Endothelial cell of umbilical vein (primary cell): ENCODE measurements at regions not wholly inside any gene's neighbourhood (a gene's known extent, or its start where the extent isn't known, plus 50 kb on each side); places are given as distances from the start of the nearest gene placed in this dataset.

Experiments used
- BruUV-seq: library from RNA; stranded (reverse); fragments of 400-500 nt; replicated peaks from 2 replicates; lab custom pipeline; 2021; lab: Mats Ljungman, UMichigan
- CTCF ChIA-PET: fragments of 300-600, 350-600 bp; sonication (Branson Sonifier 250); formaldehyde crosslinking; loops from one replicate; lab custom pipeline; 2021; ENCODE audit warnings: antibody characterized with exemption, inconsistent platforms; lab: Charles Lee
- POLR2A ChIA-PET: fragments of 300-600, 350-600 bp; sonication (Branson Sonifier 250); formaldehyde crosslinking; loops from one replicate; lab custom pipeline; 2021; ENCODE audit warnings: antibody characterized with exemption, inconsistent platforms; lab: Charles Lee
- DNase-seq: peaks from one replicate; pipeline ENCODE4 v3.0.0-alpha.2; 2011; ENCODE audit warnings: low read depth, low spot score
- FAIRE-seq: peaks from 2 replicates; lab custom pipeline; 2011; peaks lifted over from hg19 to GRCh38; lab: Jason Lieb, UNC
- H2AFZ ChIP-seq: 2 replicates; pipeline ENCODE4 v1.6.0; 2012; ENCODE audit warnings: low read depth, low read length, control low read depth, inconsistent platforms
- H3K27ac ChIP-seq: 2 replicates; pipeline ENCODE4 v1.5.1; 2011; ENCODE audit warnings: low read depth, mild to moderate bottlenecking, control low read depth, low read length, moderate library complexity; ENCODE audit not compliant: insufficient read depth
- H3K27me3 ChIP-seq, 2 experiments: 2 replicates each; pipeline versions ENCODE4 v1.6.0 to v1.6.1; 2011; ENCODE audit warnings: low read length in 2 of 2, mixed read lengths in 1 of 2; ENCODE audit not compliant: control insufficient read depth in 2 of 2, insufficient read depth in 2 of 2
- H3K36me3 ChIP-seq, 2 experiments: 2 replicates in 1 of 2; 3 replicates in 1 of 2; pipeline ENCODE4 v1.5.1; 2011; ENCODE audit warnings: low read length in 2 of 2, mild to moderate bottlenecking in 1 of 2, moderate library complexity in 1 of 2; ENCODE audit not compliant: control insufficient read depth in 2 of 2, insufficient read depth in 2 of 2; ENCODE audit errors: extremely low read depth in 1 of 2
- H3K4me1 ChIP-seq: 3 replicates; pipeline ENCODE4 v1.5.1; 2011; ENCODE audit warnings: mild to moderate bottlenecking, low read length; ENCODE audit not compliant: control insufficient read depth, insufficient read depth; ENCODE audit errors: extremely low read depth
- H3K4me2 ChIP-seq: 2 replicates; pipeline ENCODE4 v1.6.1; 2011; ENCODE audit warnings: low read length, control low read depth, mixed read lengths; ENCODE audit not compliant: insufficient read depth
- H3K4me3 ChIP-seq, 3 experiments: fragments of 200-600 bp in 1 of 3; sonication (generic), shearing (Covaris generic) in 1 of 3; replicated peaks in 1 of 3; 2 replicates each; pipeline ENCODE4 v1.5.1; 2011 to 2016; ENCODE audit warnings: control low read depth in 3 of 3, low read length in 3 of 3, mild to moderate bottlenecking in 2 of 3, inconsistent platforms in 1 of 3, low read depth in 1 of 3, moderate library complexity in 1 of 3; ENCODE audit not compliant: insufficient read depth in 1 of 3
- H3K79me2 ChIP-seq: 2 replicates; pipeline ENCODE4 v1.6.0; 2012; ENCODE audit warnings: low read length, inconsistent platforms; ENCODE audit not compliant: control insufficient read depth, insufficient read depth
- H3K9ac ChIP-seq: replicated peaks from 2 replicates; pipeline ENCODE3; 2011; ENCODE audit warnings: low read length, control low read depth; ENCODE audit not compliant: insufficient read depth; ENCODE audit errors: extremely low read depth
- H3K9me1 ChIP-seq: replicated peaks from 3 replicates; pipeline ENCODE4 v1.6.0; 2011; ENCODE audit warnings: mild to moderate bottlenecking, low read length; ENCODE audit not compliant: control insufficient read depth, insufficient read depth; ENCODE audit errors: extremely low read depth
- H3K9me3 ChIP-seq: replicated peaks from 2 replicates; pipeline ENCODE4 v1.5.1; 2012; ENCODE audit warnings: low read length, inconsistent platforms; ENCODE audit not compliant: control insufficient read depth, insufficient read depth
- H4K20me1 ChIP-seq: replicated peaks from 2 replicates; pipeline ENCODE3; 2011; ENCODE audit warnings: mild to moderate bottlenecking, low read length; ENCODE audit not compliant: control insufficient read depth, insufficient read depth; ENCODE audit errors: extremely low read depth
- EZH2 ChIP-seq: IDR thresholded peaks from 2 replicates; pipeline ENCODE4 v1.6.1; 2012; ENCODE audit warnings: borderline replicate concordance, low read depth, mild to moderate bottlenecking, moderate library complexity, low read length, inconsistent platforms; ENCODE audit not compliant: severe bottlenecking
- FOS ChIP-seq: IDR thresholded peaks from 2 replicates; pipeline ENCODE4 v1.6.1; 2011; ENCODE audit warnings: mild to moderate bottlenecking, low read length, moderate library complexity, borderline replicate concordance; ENCODE audit not compliant: insufficient read depth
- JUN ChIP-seq: IDR thresholded peaks from 2 replicates; pipeline ENCODE4 v1.6.1; 2011; ENCODE audit warnings: borderline replicate concordance, low read depth; ENCODE audit not compliant: insufficient read length, insufficient read depth
- MYC ChIP-seq: IDR thresholded peaks from one replicate; pipeline ENCODE4 v1.6.1; 2011; ENCODE audit warnings: mild to moderate bottlenecking, low read depth, low read length
- dilution Hi-C: fragments of 300-500 bp; cut with MboI; formaldehyde crosslinking; loops from one replicate; pipeline ENCODE4 v1.15.0; 2019; ENCODE audit warnings: low sequenced_read_pairs; ENCODE audit not compliant: extremely low pct_ligation_motif_present
- intact Hi-C: fragments of 100-400 bp; cut with micrococcal nuclease; formaldehyde crosslinking; loops from one replicate; pipeline ENCODE4 v1.10.0; 2022
- TF ChIP-seq, protein P1 (sequence below): IDR thresholded peaks from 2 replicates; pipeline ENCODE4 v1.6.1; 2011; ENCODE audit not compliant: insufficient read depth, insufficient read length

DNA sequence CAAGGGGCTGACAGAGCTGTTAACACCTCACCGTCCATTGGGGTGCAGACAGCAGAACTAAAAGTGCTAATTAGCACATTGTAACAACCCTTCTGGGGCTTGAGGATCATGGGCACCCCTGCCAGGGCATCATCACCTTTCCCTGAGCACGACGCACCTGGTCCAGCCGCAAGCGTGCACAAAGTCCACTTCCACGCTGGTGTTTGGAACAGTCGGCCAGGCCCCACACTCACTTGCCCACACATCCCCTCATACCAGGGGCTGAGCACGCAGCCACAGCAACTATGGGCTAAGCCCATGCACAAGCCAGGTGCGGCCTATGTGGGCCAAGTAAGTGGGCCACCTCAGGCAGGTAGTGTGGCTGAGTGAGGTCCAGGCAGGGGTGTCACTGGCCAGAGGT lies 148.7 kb downstream of the CCDC59 start:
- POLR2A ChIA-PET = no interaction called here
- Histone ChIP-seq H3K27me3 (no peaks in the 10 kb centered on the region), H2AFZ (no peak overlapping the region), H3K9ac (no peak overlapping the region), H3K4me3 (no peak overlapping the region), H3K4me1 (no peaks in the 10 kb centered on the region), H3K9me1 (no peaks in the 10 kb centered on the region), H3K9me3 (peaks cover 5% of the 10 kb centered on the region), H3K27ac (no peak overlapping the region), H3K79me2 (no peaks in the 10 kb centered on the region), H4K20me1 (no peaks in the 10 kb centered on the region), H3K36me3 (no peaks in the 10 kb centered on the region), H3K4me2 (no peak overlapping the region)
- intact Hi-C loops (no loop called here), dilution Hi-C loops (no loop called here)
- CTCF ChIA-PET = no interaction called here
- FAIRE-seq (no peak), DNase-seq (no peak)
- no TSS peak for BruUV-seq
- TF ChIP-seq JUN = no peak
- no peak for TF ChIP-seq EZH2
- TF ChIP-seq, protein P1, sequence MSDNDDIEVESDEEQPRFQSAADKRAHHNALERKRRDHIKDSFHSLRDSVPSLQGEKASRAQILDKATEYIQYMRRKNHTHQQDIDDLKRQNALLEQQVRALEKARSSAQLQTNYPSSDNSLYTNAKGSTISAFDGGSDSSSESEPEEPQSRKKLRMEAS = no peak
- TF ChIP-seq MYC = no peak

DNA sequence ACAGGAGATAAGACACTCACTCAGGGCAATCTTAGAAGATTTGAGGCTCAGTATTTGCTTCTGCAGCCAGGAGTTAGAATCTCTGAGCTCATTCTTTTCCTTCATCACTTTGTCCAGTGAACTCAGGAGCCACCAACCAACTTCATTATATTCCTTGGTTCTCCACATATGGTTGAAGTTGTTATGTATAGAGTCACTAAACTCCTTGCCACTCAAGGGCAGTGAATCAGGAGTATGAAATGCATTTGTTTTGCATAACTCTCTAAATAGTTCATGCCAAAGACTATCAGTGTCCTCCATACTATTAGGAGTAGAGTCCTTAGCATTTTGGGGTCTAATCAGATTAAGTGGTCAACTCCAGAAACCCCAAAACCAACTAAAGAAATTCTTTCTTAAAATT lies 150.6 kb downstream of the CCDC59 start:
- ChIA-PET CTCF (no interaction called here), POLR2A (no interaction called here)
- DNase-seq (no peak), FAIRE-seq (no peak)
- Histone ChIP-seq H3K9me3 (peaks cover 7% of the 10 kb centered on the region), H3K9me1 (no peaks in the 10 kb centered on the region), H3K79me2 (no peaks in the 10 kb centered on the region), H3K4me1 (no peaks in the 10 kb centered on the region), H3K36me3 (no peaks in the 10 kb centered on the region), H2AFZ (no peak overlapping the region), H3K4me3 (no peak overlapping the region), H3K9ac (no peak overlapping the region), H3K27me3 (no peaks in the 10 kb centered on the region), H3K27ac (no peak overlapping the region), H4K20me1 (no peaks in the 10 kb centered on the region), H3K4me2 (no peak overlapping the region)
- TF ChIP-seq MYC (no peak), FOS (no peak), JUN (no peak)
- intact Hi-C loops (no loop called here), dilution Hi-C loops (no loop called here)
- no TSS peak for BruUV-seq
